LNCaP clone FGC (cell line): ENCODE measurements at regions not wholly inside any gene's neighbourhood (a gene's known extent, or its start where the extent isn't known, plus 50 kb on each side); places are given as distances from the start of the nearest gene placed in this dataset.

Source experiments
- DNase-seq: peaks from one replicate; pipeline ENCODE4 v3.0.0-alpha.2; 2011; ENCODE audit warnings: low read depth
- H3K4me3 ChIP-seq: 2 replicates; pipeline ENCODE4 v1.5.1; 2011; ENCODE audit warnings: mild to moderate bottlenecking, low read depth, low read length, control low read depth
- TF ChIP-seq, protein P1 (sequence below): IDR thresholded peaks from 2 replicates; pipeline ENCODE4 v1.5.1; 2012; ENCODE audit warnings: mild to moderate bottlenecking; ENCODE audit not compliant: control insufficient read depth, insufficient read depth; ENCODE audit errors: extremely low read depth

DNA sequence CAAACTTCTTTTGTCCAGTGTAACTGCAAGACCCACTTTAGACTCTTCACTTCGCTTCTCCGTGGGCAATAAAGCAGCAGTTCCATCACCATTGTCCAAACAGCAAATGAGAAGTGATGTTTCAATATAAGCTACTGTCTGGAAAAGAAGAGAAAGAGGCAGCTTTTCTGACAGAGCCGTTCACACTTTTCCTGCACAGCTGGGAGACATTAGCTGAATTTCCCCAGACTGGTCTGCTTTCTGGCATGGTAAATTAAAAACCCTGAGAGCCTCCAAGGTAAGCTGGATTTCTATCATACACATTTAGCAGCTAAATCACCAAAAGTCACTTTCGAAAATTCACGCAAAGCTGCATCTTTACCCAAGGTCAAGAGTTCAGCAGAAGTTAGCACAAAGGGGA lies 108.5 kb upstream of the CMC1 start:
- H3K4me3 ChIP-seq = no peak overlapping the region
- no peak for DNase-seq
- TF ChIP-seq, protein P1, sequence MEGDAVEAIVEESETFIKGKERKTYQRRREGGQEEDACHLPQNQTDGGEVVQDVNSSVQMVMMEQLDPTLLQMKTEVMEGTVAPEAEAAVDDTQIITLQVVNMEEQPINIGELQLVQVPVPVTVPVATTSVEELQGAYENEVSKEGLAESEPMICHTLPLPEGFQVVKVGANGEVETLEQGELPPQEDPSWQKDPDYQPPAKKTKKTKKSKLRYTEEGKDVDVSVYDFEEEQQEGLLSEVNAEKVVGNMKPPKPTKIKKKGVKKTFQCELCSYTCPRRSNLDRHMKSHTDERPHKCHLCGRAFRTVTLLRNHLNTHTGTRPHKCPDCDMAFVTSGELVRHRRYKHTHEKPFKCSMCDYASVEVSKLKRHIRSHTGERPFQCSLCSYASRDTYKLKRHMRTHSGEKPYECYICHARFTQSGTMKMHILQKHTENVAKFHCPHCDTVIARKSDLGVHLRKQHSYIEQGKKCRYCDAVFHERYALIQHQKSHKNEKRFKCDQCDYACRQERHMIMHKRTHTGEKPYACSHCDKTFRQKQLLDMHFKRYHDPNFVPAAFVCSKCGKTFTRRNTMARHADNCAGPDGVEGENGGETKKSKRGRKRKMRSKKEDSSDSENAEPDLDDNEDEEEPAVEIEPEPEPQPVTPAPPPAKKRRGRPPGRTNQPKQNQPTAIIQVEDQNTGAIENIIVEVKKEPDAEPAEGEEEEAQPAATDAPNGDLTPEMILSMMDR = no peak

DNA sequence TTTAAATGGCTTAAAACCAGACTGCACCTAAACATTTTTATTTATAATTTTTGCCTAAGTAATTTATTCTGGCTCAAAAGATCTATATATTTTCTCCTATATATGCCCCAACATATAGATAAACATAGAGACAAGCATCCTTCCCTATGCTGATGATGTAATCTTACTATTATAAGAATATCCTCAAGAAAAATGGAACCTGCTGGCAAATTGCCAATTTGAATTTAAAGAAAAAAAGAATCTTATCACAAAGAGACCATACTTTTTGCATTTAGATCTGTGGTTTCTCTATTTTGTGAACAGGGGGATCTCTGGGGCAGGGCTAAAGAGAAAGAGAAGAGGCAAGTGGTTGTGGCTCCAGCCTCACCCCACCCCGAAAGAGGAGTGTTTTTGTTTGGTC lies 107.2 kb upstream of the CMC1 start:
- no peak for DNase-seq
- no peak overlapping the region for H3K4me3 ChIP-seq
- TF ChIP-seq, protein P1 = no peak

DNA sequence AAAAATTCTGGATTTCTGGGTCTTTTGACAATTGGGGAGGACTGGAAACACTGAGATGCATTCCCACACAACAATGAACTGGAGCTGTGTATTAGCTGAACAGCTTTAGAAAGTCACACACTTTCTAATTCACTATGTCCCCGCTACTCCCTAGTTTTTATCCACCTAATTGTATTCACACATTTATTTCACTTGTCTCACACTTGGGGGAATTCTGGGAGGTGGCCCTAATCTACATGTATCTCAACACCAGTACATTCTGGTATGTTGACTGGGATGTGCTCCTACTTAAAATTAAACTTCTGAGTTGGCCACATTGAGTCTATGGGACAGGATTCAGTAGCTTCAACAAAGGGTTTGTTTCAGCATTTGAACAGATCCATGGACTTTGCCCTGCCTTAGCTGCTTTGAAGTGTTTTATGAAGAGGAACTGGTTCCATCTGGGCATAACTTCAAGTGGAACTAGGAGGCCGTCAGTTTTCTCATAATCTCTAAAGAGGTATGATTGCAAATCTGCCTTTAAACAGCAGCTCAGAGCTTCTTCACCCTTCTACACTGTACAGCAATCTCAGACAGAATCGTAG lies 106.5 kb upstream of the CMC1 start:
- DNase-seq = no peak
- TF ChIP-seq, protein P1 = no peak
- H3K4me3 ChIP-seq = no peak overlapping the region

DNA sequence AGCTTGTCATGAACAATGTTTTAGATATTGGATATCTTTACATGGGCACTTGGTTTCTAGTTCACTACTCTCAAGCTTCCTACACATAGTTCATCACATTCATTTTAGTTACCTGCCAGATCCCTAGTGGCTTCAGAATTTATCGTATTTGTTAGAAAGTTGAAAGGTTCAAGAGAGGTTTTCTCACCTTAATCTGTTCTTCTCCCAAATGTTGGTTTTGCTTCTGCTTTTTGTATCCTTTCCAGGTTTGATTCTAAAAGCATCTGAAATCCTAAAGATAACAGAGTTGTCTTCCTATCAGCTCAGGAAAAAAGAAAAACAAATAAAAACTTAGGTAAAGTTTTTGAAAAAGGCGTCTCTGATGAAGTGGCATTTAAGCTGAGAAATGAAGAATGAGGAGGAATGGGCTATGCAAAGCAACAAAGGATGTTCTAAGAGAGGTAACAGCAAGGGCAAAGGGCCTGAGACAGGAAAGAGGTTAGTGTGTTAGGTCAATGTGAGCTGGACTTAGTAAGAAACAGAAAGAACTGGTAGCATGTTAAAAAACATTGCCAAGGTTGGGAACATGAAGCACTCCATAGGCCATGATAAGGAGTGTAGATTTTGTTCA lies 104.7 kb upstream of the CMC1 start:
- no peak for DNase-seq
- no peak overlapping the region for H3K4me3 ChIP-seq
- TF ChIP-seq, protein P1 = no peak

DNA sequence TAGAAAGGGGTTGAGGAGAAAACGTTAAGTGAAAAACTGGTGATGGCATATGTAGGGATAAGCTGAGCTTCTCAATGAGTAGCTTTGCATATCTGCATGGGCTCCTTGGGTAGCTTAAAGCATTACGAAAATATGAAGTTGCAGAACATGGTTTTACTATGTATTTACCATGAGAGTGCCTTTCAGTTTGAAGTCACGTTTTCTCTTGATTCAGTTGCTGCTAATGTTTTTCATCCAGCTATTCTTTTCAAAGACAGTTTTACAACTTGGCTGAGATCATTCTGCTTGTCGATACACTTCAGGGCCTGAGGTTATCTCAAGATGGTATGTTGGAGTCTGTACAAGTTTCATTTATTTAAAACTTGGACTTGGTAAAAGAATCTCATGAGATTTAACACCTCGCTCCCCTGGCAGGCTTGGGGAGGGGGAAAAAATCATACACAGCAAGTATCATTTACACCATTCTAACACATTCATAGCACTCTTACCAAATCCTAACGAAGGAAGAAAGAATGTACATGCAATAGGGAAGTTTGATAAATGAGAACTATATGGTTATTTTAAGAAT lies 103.3 kb upstream of the CMC1 start:
- no peak for DNase-seq
- TF ChIP-seq, protein P1 = no peak

DNA sequence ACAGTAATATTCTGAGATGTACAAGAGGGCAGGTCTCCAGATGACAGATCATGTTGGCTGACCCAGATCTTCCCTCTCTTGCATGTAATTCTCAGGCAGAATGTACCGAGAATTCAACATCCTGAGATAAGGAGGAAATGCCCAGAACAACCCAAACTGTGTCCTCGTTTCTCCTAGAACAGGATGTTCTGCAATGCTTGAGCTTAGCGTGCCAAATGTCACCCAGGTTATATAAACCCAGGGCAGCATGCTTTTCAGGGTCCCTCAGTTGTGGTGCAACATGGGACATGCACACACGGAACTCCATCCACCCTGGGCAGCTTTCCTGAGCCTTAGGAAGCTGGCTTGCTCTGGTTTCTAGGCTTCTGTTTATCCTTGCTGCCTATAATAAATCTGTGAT lies 102.1 kb upstream of the CMC1 start:
- TF ChIP-seq, protein P1 = no peak
- no peak for DNase-seq
- no peak overlapping the region for H3K4me3 ChIP-seq

More for the DNA sequence above, 103.3 kb upstream of the CMC1 start:
- H3K4me3 ChIP-seq = no peak overlapping the region
